Esophagus (tissue), 2 donors: ENCODE measurements at regions not wholly inside any gene's neighbourhood (a gene's known extent, or its start where the extent isn't known, plus 50 kb on each side); places are given as distances from the start of the nearest gene placed in this dataset.

ENCODE experiments used
- H3K27ac ChIP-seq, 2 donors: one replicate each; pipeline ENCODE4 v1.5.1; 2013; ENCODE audit warnings: low read depth in 2 of 2, mild to moderate bottlenecking in 2 of 2, inconsistent platforms in 1 of 2, low read length in 1 of 2, moderate library complexity in 1 of 2
- H3K27me3 ChIP-seq, 2 donors: one replicate each; pipeline ENCODE4 v1.6.1; 2013; ENCODE audit warnings: low read length in 2 of 2, control low read depth in 1 of 2, mild to moderate bottlenecking in 1 of 2; ENCODE audit not compliant: insufficient read depth in 2 of 2, control insufficient read depth in 1 of 2
- H3K36me3 ChIP-seq, 2 donors: one replicate each; pipeline ENCODE4 v1.6.1; 2013; ENCODE audit warnings: low read length in 1 of 2; ENCODE audit not compliant: control insufficient read depth in 2 of 2, insufficient read depth in 2 of 2
- H3K4me1 ChIP-seq, 2 donors: one replicate each; pipeline ENCODE4 v1.6.1; 2013; ENCODE audit warnings: low read length in 1 of 2; ENCODE audit not compliant: control insufficient read depth in 2 of 2, insufficient read depth in 2 of 2
- H3K4me3 ChIP-seq, 2 donors: one replicate each; pipeline ENCODE4 v1.5.1; 2013; ENCODE audit warnings: low read length in 2 of 2, mild to moderate bottlenecking in 2 of 2, low read depth in 1 of 2, moderate library complexity in 1 of 2
- H3K9me3 ChIP-seq, 2 donors: one replicate each; pipeline ENCODE4 v1.6.1; 2013; ENCODE audit warnings: mild to moderate bottlenecking in 2 of 2, low read depth in 1 of 2, low read length in 1 of 2, moderate library complexity in 1 of 2; ENCODE audit not compliant: control insufficient read depth in 2 of 2, insufficient read depth in 1 of 2
- WGBS, 2 donors: extraction: QIAGEN DNeasy Blood & Tissue Kit; methylation state at CpG; one replicate each; pipeline ENCODE4 v1.1.7; 2013; 5-methylcytosine and 5-hydroxymethylcytosine counted together
- donor health status: healthy with polysubstance abuse.
- donor health status: Bipolar disorder and iron deficiency.

DNA sequence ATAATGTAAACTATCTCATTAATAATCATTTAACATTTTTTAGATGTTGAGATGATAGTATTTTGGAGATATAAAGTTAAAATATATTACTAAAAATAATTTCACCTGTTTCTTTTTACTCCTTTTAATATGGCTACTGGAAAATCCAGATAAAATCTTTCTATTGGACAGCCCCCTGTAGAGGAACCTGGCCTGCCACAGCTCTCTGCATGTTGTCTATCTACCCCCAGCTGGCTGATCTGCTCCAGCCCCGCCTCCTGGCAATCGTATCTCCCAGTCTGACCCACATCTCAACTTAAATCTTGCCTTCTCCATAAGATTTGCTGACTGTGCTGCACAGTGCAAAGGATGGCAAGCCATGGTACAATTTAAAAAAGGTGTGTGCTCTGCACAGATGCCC is 182.8 kb downstream of the SIPA1L2 start:
- H3K27me3 ChIP-seq = no peaks in the 10 kb centered on the region
- H3K27ac ChIP-seq = no peak overlapping the region
- H3K4me3 ChIP-seq = no peak overlapping the region
- H3K9me3 ChIP-seq = no peaks in the 10 kb centered on the region
- no peaks in the 10 kb centered on the region for H3K4me1 ChIP-seq
- 79 to 85% methylated on average over 2 of the region's 2 CpGs for WGBS, 2 donors
- H3K36me3 ChIP-seq = peaks cover 6 to 13% of the 10 kb centered on the region in 2 donors

DNA sequence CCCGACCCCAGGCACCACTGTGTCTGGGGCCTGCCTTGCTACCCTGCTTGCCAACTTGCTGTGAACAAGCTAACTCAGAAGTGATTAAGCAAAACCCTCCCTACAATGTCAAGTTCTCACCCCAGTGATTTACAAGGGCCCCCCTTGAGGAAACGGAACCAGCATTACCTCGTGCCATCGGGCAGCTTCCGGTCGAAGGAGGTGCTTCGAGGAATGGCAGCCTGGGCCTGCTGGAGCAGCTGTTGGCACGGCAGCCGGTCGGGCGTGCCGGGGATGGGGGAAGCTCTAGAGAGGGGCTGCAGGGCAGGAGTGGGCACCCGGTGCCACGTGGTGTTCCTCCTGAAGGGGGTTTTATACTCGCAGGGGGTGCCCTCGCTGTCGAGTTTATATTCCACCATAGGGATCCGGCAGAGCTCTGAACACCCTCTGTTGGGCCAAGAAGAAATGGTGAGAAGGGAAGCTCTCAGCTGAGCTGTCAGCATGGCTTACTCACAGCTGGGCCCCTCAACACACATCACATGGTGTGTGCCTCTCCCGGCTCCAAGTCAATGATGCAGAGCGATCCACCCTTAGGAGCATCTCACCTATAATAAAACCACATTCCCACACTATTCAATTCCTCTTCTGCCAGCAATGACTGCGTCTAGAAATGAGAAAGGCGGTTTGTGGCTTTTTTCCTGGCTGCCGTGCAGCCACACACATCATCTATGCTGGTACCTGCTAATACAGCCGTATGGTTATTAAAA is 184.4 kb downstream of the SIPA1L2 start:
- Histone ChIP-seq H3K27me3 (no peaks in the 10 kb centered on the region), H3K9me3 (no peaks in the 10 kb centered on the region), H3K27ac (no peak overlapping the region), H3K4me3 (no peak overlapping the region), H3K4me1 (no peaks in the 10 kb centered on the region), H3K36me3 (peaks cover 10 to 21% of the 10 kb centered on the region in 2 donors)
- 94% methylated on average over 24 of the region's 24 CpGs for WGBS, 2 donors

DNA sequence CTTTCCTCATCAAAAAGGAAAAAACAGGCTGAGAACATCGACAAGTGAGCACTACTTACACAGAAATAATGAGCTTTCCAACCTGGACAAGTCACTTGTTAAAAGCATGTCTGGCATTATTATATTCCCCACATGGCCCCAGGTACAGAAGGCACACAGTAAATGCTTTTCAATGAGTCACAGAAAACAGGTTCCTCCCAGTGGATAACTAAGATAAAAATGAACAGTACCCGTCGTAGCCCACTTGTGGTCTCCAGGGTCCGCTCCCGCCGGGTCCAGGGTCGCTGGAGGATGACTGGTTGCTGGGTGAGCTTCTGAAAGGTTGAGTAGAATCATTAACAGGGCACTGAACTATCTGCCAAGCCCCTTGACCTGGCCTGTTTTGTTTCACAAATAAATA is 186.6 kb downstream of the SIPA1L2 start:
- H3K27ac ChIP-seq = no peak overlapping the region
- peaks cover 7 to 32% of the 10 kb centered on the region in 2 donors for H3K36me3 ChIP-seq
- WGBS, 2 donors = 81 to 84% methylated on average over 7 of the region's 7 CpGs

DNA sequence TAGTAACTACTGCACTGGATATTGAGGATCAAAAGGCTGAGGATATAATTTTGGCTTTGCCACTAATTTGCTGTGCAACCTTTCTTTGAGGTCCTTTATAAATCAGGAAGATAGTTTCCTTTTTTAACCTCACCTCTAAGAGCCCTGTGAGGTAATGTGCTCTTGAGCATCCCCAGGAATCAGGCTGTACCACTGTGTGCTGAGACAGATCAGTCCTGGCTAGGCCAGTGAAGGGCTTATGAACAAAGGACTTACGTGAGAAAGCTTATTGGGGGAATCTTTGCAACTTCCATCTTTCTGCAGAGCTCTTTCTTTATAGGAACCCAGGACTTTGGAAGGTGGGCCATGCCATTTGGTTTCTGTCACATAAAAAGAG is 188.9 kb downstream of the SIPA1L2 start:
- Histone ChIP-seq H3K36me3 (peaks cover 15 to 38% of the 10 kb centered on the region in 2 donors), H3K9me3 (no peaks in the 10 kb centered on the region), H3K27me3 (no peaks in the 10 kb centered on the region), H3K4me3 (no peak overlapping the region), H3K4me1 (peaks cover 2 to 3% of the 10 kb centered on the region in 2 donors), H3K27ac (no peak overlapping the region)
- WGBS, 2 donors = 97 to 98% methylated on average over 1 of the region's 1 CpG

More for the DNA sequence above, 186.6 kb downstream of the SIPA1L2 start:
- H3K4me3 ChIP-seq = no peak overlapping the region
- H3K4me1 ChIP-seq = peaks cover 0 to 2% of the 10 kb centered on the region in 2 donors
- H3K27me3 ChIP-seq = no peaks in the 10 kb centered on the region
- H3K9me3 ChIP-seq = no peaks in the 10 kb centered on the region

GRCh38 chr1:232440325-232441035 is 189.5 kb downstream of the SIPA1L2 start:
- H3K27me3 ChIP-seq = no peaks in the 10 kb centered on the region
- H3K4me3 ChIP-seq = no peak overlapping the region
- 87 to 91% methylated on average over 11 of the region's 11 CpGs for WGBS, 2 donors
- H3K4me1 ChIP-seq = peaks cover 2 to 3% of the 10 kb centered on the region in 2 donors
- no peak overlapping the region for H3K27ac ChIP-seq
- peaks cover 15 to 36% of the 10 kb centered on the region in 2 donors for H3K36me3 ChIP-seq
- no peaks in the 10 kb centered on the region for H3K9me3 ChIP-seq

GRCh38 chr1:232439011-232439410 is 190.9 kb downstream of the SIPA1L2 start:
- Histone ChIP-seq H3K4me3 (no peak overlapping the region), H3K27ac (no peak overlapping the region), H3K9me3 (no peaks in the 10 kb centered on the region), H3K4me1 (peaks cover 2 to 3% of the 10 kb centered on the region in 2 donors), H3K27me3 (no peaks in the 10 kb centered on the region), H3K36me3 (peaks cover 15 to 32% of the 10 kb centered on the region in 2 donors)
- 96% methylated on average over 18 of the region's 18 CpGs for WGBS, 2 donors

GRCh38 chr1:232438476-232438875 is 191.5 kb downstream of the SIPA1L2 start:
- peaks cover 2 to 3% of the 10 kb centered on the region in 2 donors for H3K4me1 ChIP-seq
- H3K36me3 ChIP-seq = peaks cover 14 to 32% of the 10 kb centered on the region in 2 donors
- H3K9me3 ChIP-seq = no peaks in the 10 kb centered on the region
- H3K27me3 ChIP-seq = no peaks in the 10 kb centered on the region
- no peak overlapping the region for H3K27ac ChIP-seq
- no peak overlapping the region for H3K4me3 ChIP-seq
- WGBS, 2 donors = 77 to 87% methylated on average over 5 of the region's 5 CpGs

DNA sequence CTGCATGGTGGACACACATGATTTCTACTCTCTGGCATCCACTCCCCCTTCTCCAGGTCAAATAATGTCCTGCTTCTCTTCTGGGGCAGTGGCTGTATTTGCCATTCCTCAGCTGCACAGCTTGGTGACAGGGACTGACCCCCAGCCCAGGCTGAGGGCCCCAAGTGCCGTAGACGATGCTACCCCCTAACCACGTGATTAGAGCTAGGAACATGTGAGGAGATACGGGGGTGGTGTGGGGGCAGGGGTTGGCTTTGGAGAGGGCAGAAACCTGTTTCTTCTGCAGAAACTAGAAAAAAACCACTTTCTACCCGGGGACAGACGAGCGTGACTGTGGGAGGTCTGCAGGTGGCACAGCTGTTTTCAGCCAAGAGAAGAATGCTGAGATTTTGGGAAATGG is 192.4 kb downstream of the SIPA1L2 start:
- no peaks in the 10 kb centered on the region for H3K27me3 ChIP-seq
- no peaks in the 10 kb centered on the region for H3K9me3 ChIP-seq
- H3K36me3 ChIP-seq = peaks cover 13 to 30% of the 10 kb centered on the region in 2 donors
- 91 to 94% methylated on average over 7 of the region's 7 CpGs for WGBS, 2 donors
- H3K4me1 ChIP-seq = peaks cover 2 to 3% of the 10 kb centered on the region in 2 donors
- H3K27ac ChIP-seq = no peak overlapping the region
- H3K4me3 ChIP-seq = no peak overlapping the region

DNA sequence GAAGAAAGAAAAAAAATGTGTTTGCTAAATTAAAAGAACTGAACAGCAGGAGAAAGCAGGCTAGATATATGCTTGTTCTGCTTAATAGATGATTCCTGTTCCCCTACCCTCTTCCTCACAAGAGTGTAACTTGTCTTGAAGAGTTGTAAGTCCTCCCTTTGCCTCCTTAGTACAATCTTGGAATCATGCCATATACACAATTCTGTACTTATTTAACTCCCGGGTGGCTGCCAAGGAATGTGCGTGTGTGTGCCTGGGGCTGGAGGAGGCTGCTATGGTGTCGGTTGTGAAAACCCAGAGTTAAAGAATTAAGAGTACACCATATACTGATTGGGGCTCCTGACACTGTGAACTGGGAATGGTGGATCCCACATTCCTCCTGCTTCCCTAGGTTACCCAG is 194.2 kb downstream of the SIPA1L2 start:
- peaks cover 11 to 29% of the 10 kb centered on the region in 2 donors for H3K36me3 ChIP-seq
- no peak overlapping the region for H3K4me3 ChIP-seq
- peak overlapping the region in 1 of 2 donors; percentile 18 for H3K27ac ChIP-seq
- no peaks in the 10 kb centered on the region for H3K9me3 ChIP-seq
- H3K4me1 ChIP-seq = peaks cover 2 to 3% of the 10 kb centered on the region in 2 donors
- H3K27me3 ChIP-seq = no peaks in the 10 kb centered on the region
- 29 to 31% methylated on average over 3 of the region's 3 CpGs for WGBS, 2 donors
